DND-41 (cell line): ENCODE measurements at regions not wholly inside any gene's neighbourhood (a gene's known extent, or its start where the extent isn't known, plus 50 kb on each side); places are given as distances from the start of the nearest gene placed in this dataset.

Experiments used
- ATAC-seq: fragments of 200-7000 bp; cut with Tn5 transposase; 3 replicates; pipeline ENCODE4 v1.9.1; 2021; ENCODE audit warnings: low read depth; ENCODE audit not compliant: insufficient read depth
- DNase-seq: peaks from one replicate; pipeline ENCODE4 v3.0.0-alpha.2; 2020
- H2AFZ ChIP-seq: 2 replicates; pipeline ENCODE4 v1.6.0; 2012; ENCODE audit warnings: low read depth, low read length
- H3K27ac ChIP-seq: 2 replicates; pipeline ENCODE4 v1.5.1; 2012; ENCODE audit warnings: low read length, inconsistent platforms
- H3K27me3 ChIP-seq: fragments of 200-600 bp; sonication (generic); 2 replicates; pipeline ENCODE4 v1.6.0; 2012; ENCODE audit warnings: low read length, mild to moderate bottlenecking, inconsistent platforms; ENCODE audit not compliant: insufficient read depth, poor library complexity
- H3K36me3 ChIP-seq: 2 replicates; pipeline ENCODE4 v1.5.1; 2012; ENCODE audit warnings: low read length, inconsistent platforms; ENCODE audit not compliant: insufficient read depth
- H3K4me1 ChIP-seq: 2 replicates; pipeline ENCODE4 v1.5.1; 2012; ENCODE audit warnings: mild to moderate bottlenecking, low read length; ENCODE audit not compliant: insufficient read depth
- H3K4me2 ChIP-seq: 2 replicates; pipeline ENCODE4 v1.6.0; 2012; ENCODE audit warnings: mild to moderate bottlenecking, moderate library complexity, low read length, inconsistent platforms; ENCODE audit not compliant: insufficient read depth
- H3K4me3 ChIP-seq, 2 experiments: fragments of 200-600 bp in 1 of 2; shearing (Covaris generic) in 1 of 2; 2 replicates each; pipeline ENCODE4 v1.5.1; 2012 to 2016; ENCODE audit warnings: inconsistent platforms in 2 of 2, low read length in 2 of 2, mild to moderate bottlenecking in 2 of 2, low read depth in 1 of 2, moderate library complexity in 1 of 2
- H3K79me2 ChIP-seq: 2 replicates; pipeline ENCODE4 v1.6.0; 2012; ENCODE audit warnings: low read length, inconsistent platforms; ENCODE audit not compliant: insufficient read depth
- H3K9ac ChIP-seq: 2 replicates; pipeline ENCODE4 v1.6.0; 2012; ENCODE audit warnings: low read depth, mild to moderate bottlenecking, inconsistent platforms, low read length, moderate library complexity
- H3K9me3 ChIP-seq: 2 replicates; pipeline ENCODE4 v1.5.1; 2012; ENCODE audit warnings: low read length, moderate library complexity, mild to moderate bottlenecking, inconsistent platforms; ENCODE audit not compliant: insufficient read depth, severe bottlenecking
- H4K20me1 ChIP-seq: 2 replicates; pipeline ENCODE4 v1.6.0; 2012; ENCODE audit warnings: low read length; ENCODE audit not compliant: insufficient read depth
- EZH2 ChIP-seq: IDR thresholded peaks from 3 replicates; pipeline ENCODE4 v1.6.1; 2012; ENCODE audit warnings: borderline replicate concordance, low read depth, mild to moderate bottlenecking, moderate library complexity, low read length, inconsistent platforms; ENCODE audit not compliant: severe bottlenecking
- TF ChIP-seq, protein P1 (sequence below): IDR thresholded peaks from 2 replicates; pipeline ENCODE4 v1.5.1; 2012; ENCODE audit warnings: borderline replicate concordance, low read length, moderate library complexity, mild to moderate bottlenecking; ENCODE audit not compliant: poor library complexity, severe bottlenecking; ENCODE audit errors: extremely low read depth

DNA sequence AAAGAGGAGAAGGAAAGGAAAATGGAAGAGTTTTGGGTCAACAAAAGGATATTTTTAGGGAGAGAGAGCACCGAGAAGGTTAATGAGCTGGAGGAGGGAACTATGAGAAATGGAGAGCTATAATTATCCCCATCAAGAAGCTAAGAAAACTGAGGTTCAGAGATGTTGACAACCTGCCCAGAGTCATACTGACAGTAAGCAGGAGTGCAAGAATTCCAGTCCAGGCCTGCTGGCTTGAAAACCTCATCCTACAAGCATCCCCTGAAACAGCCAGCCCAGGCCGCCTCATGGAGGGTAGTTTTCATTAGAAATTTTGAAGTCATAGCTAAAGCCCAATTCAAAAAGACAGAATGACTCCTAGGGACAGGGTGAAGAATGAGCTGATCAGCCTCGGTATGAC, 172.1 kb upstream of the LRFN2 start:
- no peak overlapping the region for H3K4me2 ChIP-seq
- no peak for DNase-seq
- no peak for ATAC-seq

DNA sequence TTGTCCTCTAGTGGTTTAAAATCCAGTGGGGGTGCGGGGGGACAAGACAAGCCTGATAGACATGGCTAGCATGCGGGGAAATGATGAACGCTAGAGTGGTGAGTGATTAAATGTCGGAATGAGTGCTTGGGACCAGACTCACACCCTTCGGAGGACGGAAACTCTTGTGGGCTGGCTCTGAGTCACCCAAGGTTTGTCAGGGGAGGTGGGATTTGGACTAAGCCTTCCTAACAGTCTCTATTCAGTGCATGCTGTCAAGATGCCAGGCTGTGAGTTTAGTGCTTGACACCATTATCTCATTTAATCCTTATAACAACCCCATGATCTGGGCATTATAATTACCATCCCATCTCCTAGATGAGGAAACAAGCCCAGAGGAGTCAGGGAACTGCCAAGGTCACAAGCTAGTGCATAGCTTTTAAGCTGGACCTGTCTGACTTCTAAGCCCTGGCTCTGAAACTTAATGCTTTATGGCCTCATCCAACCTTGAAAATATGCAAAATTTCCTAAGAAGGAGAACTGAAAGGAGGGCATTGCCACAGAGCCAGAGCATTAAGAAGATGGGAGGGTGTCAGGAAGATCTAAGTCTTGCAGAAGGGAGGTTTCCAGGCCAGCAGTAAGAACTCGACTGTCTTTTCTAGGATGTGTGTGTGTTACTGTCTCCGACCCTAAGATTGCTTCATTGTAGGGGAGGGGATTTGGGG, 168.7 kb upstream of the LRFN2 start:
- no peak overlapping the region for H3K4me3 ChIP-seq
- TF ChIP-seq, protein P1, sequence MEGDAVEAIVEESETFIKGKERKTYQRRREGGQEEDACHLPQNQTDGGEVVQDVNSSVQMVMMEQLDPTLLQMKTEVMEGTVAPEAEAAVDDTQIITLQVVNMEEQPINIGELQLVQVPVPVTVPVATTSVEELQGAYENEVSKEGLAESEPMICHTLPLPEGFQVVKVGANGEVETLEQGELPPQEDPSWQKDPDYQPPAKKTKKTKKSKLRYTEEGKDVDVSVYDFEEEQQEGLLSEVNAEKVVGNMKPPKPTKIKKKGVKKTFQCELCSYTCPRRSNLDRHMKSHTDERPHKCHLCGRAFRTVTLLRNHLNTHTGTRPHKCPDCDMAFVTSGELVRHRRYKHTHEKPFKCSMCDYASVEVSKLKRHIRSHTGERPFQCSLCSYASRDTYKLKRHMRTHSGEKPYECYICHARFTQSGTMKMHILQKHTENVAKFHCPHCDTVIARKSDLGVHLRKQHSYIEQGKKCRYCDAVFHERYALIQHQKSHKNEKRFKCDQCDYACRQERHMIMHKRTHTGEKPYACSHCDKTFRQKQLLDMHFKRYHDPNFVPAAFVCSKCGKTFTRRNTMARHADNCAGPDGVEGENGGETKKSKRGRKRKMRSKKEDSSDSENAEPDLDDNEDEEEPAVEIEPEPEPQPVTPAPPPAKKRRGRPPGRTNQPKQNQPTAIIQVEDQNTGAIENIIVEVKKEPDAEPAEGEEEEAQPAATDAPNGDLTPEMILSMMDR, result no peak
- TF ChIP-seq EZH2, result no peak
- H3K9me3 ChIP-seq, result no peaks in the 10 kb centered on the region
- no peak overlapping the region for H3K9ac ChIP-seq
- no peaks in the 10 kb centered on the region for H3K36me3 ChIP-seq
- no peaks in the 10 kb centered on the region for H3K79me2 ChIP-seq
- H4K20me1 ChIP-seq, result no peaks in the 10 kb centered on the region
- H3K27me3 ChIP-seq, result peaks cover 9% of the 10 kb centered on the region
- no peak overlapping the region for H3K4me2 ChIP-seq
- H2AFZ ChIP-seq, result no peak overlapping the region
- no peak for ATAC-seq
- H3K27ac ChIP-seq, result no peak overlapping the region
- no peak for DNase-seq
- no peaks in the 10 kb centered on the region for H3K4me1 ChIP-seq

More for the DNA sequence above, 172.1 kb upstream of the LRFN2 start:
- Histone ChIP-seq H3K4me3 (no peak overlapping the region), H3K4me1 (no peaks in the 10 kb centered on the region), H3K9me3 (no peaks in the 10 kb centered on the region), H4K20me1 (no peaks in the 10 kb centered on the region), H3K79me2 (no peaks in the 10 kb centered on the region), H3K9ac (no peak overlapping the region), H3K27ac (no peak overlapping the region), H3K36me3 (no peaks in the 10 kb centered on the region), H2AFZ (no peak overlapping the region), H3K27me3 (peaks cover 9% of the 10 kb centered on the region)
- TF ChIP-seq EZH2, result no peak
- TF ChIP-seq, protein P1, result no peak

DNA sequence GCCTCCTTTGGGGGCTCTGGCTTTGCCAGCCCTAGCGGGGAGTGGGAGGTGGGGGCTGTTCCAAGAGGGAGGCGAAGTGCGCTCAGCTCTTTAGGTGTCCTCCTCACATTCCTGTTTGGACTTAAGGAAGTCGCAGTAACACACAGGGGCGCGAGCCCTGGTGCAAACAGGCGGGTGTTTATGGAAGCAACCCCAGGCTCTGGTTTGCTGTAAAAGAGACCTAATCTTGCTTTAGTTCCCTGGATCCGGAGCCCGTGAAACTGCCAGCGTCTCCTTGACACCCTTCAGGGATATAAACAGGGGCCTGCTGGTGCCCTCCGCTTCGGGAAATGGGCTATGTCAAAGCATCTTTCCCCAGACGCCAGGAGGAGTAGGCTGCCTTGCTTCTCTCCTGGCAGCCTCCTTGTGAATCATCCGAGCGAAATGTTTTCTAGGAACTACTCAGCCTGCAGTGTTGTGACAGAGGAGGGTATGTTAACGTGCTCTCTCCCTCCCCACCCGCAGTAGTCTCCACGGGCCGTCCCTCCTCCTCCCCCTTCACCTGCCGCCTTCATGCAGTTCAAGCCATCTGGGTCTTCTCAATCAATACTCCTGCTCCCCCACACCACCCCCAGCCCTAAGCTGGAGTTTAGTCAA, 168.0 kb upstream of the LRFN2 start:
- TF ChIP-seq, protein P1, result no peak
- no peak for TF ChIP-seq EZH2
- DNase-seq, result no peak
- H3K27me3 ChIP-seq, result peaks cover 9% of the 10 kb centered on the region

More for the DNA sequence above, 168.0 kb upstream of the LRFN2 start:
- Histone ChIP-seq H3K4me2 (no peak overlapping the region), H3K4me3 (no peak overlapping the region), H3K27ac (no peak overlapping the region), H3K9ac (no peak overlapping the region), H2AFZ (no peak overlapping the region), H3K4me1 (no peaks in the 10 kb centered on the region), H3K9me3 (no peaks in the 10 kb centered on the region), H3K36me3 (no peaks in the 10 kb centered on the region), H3K79me2 (no peaks in the 10 kb centered on the region), H4K20me1 (no peaks in the 10 kb centered on the region)
- no peak for ATAC-seq
